HEK293 (cell line): ENCODE measurements at regions not wholly inside any gene's neighbourhood (a gene's known extent, or its start where the extent isn't known, plus 50 kb on each side); places are given as distances from the start of the nearest gene placed in this dataset.

Source experiments
- CTCF ChIA-PET: fragments of 350-600 bp; formaldehyde crosslinking; extraction: SDS; loops from one replicate; lab custom pipeline; 2021; ENCODE audit warnings: antibody characterized with exemption; lab: Yijun Ruan, JAX
- POLR2A ChIA-PET: fragments of 300-600 bp; formaldehyde crosslinking; extraction: SDS; loops from one replicate; lab custom pipeline; 2020; ENCODE audit warnings: antibody characterized with exemption, inconsistent platforms; lab: Yijun Ruan, JAX
- H3K27ac ChIP-seq: fragments of 200-500 bp; sonication (Bioruptor generic); 2 replicates; pipeline ENCODE4 v1.5.1; 2014; ENCODE audit warnings: low read depth, low read length, control low read depth, inconsistent platforms; ENCODE audit errors: extremely low read depth
- H3K36me3 ChIP-seq, 2 experiments: fragments of 200-500 bp in 1 of 2; sonication (Bioruptor generic) in 1 of 2; 1 replicate in 1 of 2; 2 replicates in 1 of 2; pipeline ENCODE4 v1.5.1; 2014 to 2017; ENCODE audit warnings: inconsistent platforms in 2 of 2, low read length in 2 of 2; ENCODE audit not compliant: control insufficient read depth in 2 of 2, insufficient read depth in 1 of 2
- H3K4me1 ChIP-seq: fragments of 200-500 bp; sonication (Bioruptor generic); 2 replicates; pipeline ENCODE4 v1.5.1; 2014; ENCODE audit warnings: mild to moderate bottlenecking, low read length, inconsistent platforms; ENCODE audit not compliant: control insufficient read depth, insufficient read depth
- H3K4me3 ChIP-seq: 2 replicates; pipeline ENCODE4 v1.5.1; 2011; ENCODE audit warnings: low read depth, mild to moderate bottlenecking, control low read depth, low read length, moderate library complexity
- H3K9me3 ChIP-seq: fragments of 200-500 bp; sonication (Bioruptor generic); 2 replicates; pipeline ENCODE4 v1.5.1; 2014; ENCODE audit warnings: low read depth, low read length, inconsistent platforms; ENCODE audit not compliant: control insufficient read depth, insufficient read depth
- GLI2 ChIP-seq: fragments of 450-650 bp; formaldehyde crosslinking; IDR thresholded peaks from 2 replicates; pipeline ENCODE4; 2017; ENCODE audit warnings: missing biosample characterization, missing genetic modification characterization, low read depth, borderline replicate concordance
- KLF8 ChIP-seq: fragments of 450-650 bp; formaldehyde crosslinking; IDR thresholded peaks from 2 replicates; pipeline ENCODE4 v1.5.1; 2016; ENCODE audit warnings: missing biosample characterization, missing genetic modification characterization
- MYNN ChIP-seq: fragments of 450-650 bp; formaldehyde crosslinking; IDR thresholded peaks from 2 replicates; pipeline ENCODE4 v1.5.1; 2016; ENCODE audit warnings: missing biosample characterization, missing genetic modification characterization, borderline replicate concordance
- SCRT1 ChIP-seq: fragments of 450-650 bp; formaldehyde crosslinking; IDR thresholded peaks from 2 replicates; pipeline ENCODE4 v1.5.1; 2016; ENCODE audit warnings: missing biosample characterization, missing genetic modification characterization, borderline replicate concordance
- SP2 ChIP-seq: fragments of 450-650 bp; formaldehyde crosslinking; IDR thresholded peaks from 2 replicates; pipeline ENCODE4 v1.5.1; 2016; ENCODE audit warnings: missing biosample characterization, missing genetic modification characterization
- ZFP41 ChIP-seq: fragments of 450-650 bp; formaldehyde crosslinking; IDR thresholded peaks from 2 replicates; pipeline ENCODE4 v1.5.1; 2016; ENCODE audit warnings: missing biosample characterization, missing genetic modification characterization, borderline replicate concordance
- ZNF138 ChIP-seq: fragments of 450-650 bp; formaldehyde crosslinking; IDR thresholded peaks from 2 replicates; pipeline ENCODE4 v1.5.1; 2016; ENCODE audit warnings: missing biosample characterization, missing genetic modification characterization, borderline replicate concordance
- ZNF2 ChIP-seq: fragments of 450-650 bp; formaldehyde crosslinking; IDR thresholded peaks from 2 replicates; pipeline ENCODE4 v1.5.1; 2016; ENCODE audit warnings: missing biosample characterization, missing genetic modification characterization
- ZNF292 ChIP-seq: fragments of 450-650 bp; formaldehyde crosslinking; IDR thresholded peaks from 2 replicates; pipeline ENCODE4 v1.5.1; 2016; ENCODE audit warnings: low read depth, missing biosample characterization, missing genetic modification characterization, borderline replicate concordance
- ZNF350 ChIP-seq: fragments of 450-650 bp; formaldehyde crosslinking; IDR thresholded peaks from 2 replicates; pipeline ENCODE4 v1.5.0; 2017; ENCODE audit warnings: missing biosample characterization, mild to moderate bottlenecking, missing genetic modification characterization
- ZNF48 ChIP-seq: fragments of 450-650 bp; formaldehyde crosslinking; IDR thresholded peaks from 2 replicates; pipeline ENCODE4 v1.5.1; 2016; ENCODE audit warnings: missing biosample characterization, missing genetic modification characterization
- ZNF521 ChIP-seq: fragments of 450-650 bp; formaldehyde crosslinking; IDR thresholded peaks from 2 replicates; pipeline ENCODE4 v1.5.1; 2017; ENCODE audit warnings: missing biosample characterization, mild to moderate bottlenecking, missing genetic modification characterization
- ZNF600 ChIP-seq: fragments of 450-650 bp; formaldehyde crosslinking; IDR thresholded peaks from 2 replicates; pipeline ENCODE4 v1.5.1; 2016; ENCODE audit warnings: missing biosample characterization, missing genetic modification characterization
- ZNF658 ChIP-seq: fragments of 450-650 bp; formaldehyde crosslinking; IDR thresholded peaks from 2 replicates; pipeline ENCODE4; 2016; ENCODE audit warnings: missing biosample characterization, missing genetic modification characterization
- ZNF670 ChIP-seq: fragments of 450-650 bp; formaldehyde crosslinking; IDR thresholded peaks from 2 replicates; pipeline ENCODE4 v1.5.1; 2016; ENCODE audit warnings: missing biosample characterization, missing genetic modification characterization, low read depth
- ZNF777 ChIP-seq: fragments of 450-650 bp; formaldehyde crosslinking; IDR thresholded peaks from 2 replicates; pipeline ENCODE4 v1.5.1; 2017; ENCODE audit warnings: missing biosample characterization, missing genetic modification characterization, borderline replicate concordance
- ZNF843 ChIP-seq: fragments of 450-650 bp; formaldehyde crosslinking; IDR thresholded peaks from 2 replicates; pipeline ENCODE4 v1.5.1; 2016; ENCODE audit warnings: missing biosample characterization, missing genetic modification characterization
- ZXDB ChIP-seq: fragments of 450-650 bp; formaldehyde crosslinking; IDR thresholded peaks from 2 replicates; pipeline ENCODE4 v1.5.1; 2016; ENCODE audit warnings: missing biosample characterization, missing genetic modification characterization
- TF ChIP-seq, protein P1 (sequence below): fragments of 450-650 bp; formaldehyde crosslinking; IDR thresholded peaks from 2 replicates; pipeline ENCODE4 v1.5.1; 2017; ENCODE audit warnings: missing biosample characterization, missing genetic modification characterization

DNA sequence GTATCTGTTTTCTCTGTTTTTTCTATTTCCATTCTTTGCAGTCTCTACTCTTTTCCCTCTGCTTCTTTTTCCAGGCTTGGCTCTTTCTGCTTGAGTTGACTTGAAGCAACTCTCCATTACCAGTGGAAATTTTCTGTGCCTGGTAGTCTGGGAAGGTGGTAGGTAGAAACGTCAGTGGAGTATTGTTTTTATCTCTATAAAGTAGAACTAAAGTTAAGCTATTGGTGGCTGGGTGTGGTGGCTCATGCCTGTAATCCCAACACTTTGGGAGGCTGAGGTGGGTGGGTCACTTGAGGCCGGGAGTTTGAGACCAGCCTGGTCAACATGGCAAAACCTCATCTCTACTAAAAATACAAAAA, 438.1 kb upstream of the AR start:
- Histone ChIP-seq H3K36me3 (no peaks in the 10 kb centered on the region), H3K9me3 (no peaks in the 10 kb centered on the region), H3K27ac (no peak overlapping the region), H3K4me3 (no peak overlapping the region), H3K4me1 (no peaks in the 10 kb centered on the region)
- POLR2A ChIA-PET, result no interaction called here
- TF ChIP-seq SCRT1 (tag by site-specific recombination) (no peak), ZNF2 (tag by site-specific recombination) (no peak), ZNF670 (tag by site-specific recombination) (no peak), ZNF48 (tag by site-specific recombination) (no peak), ZNF138 (tag by site-specific recombination) (no peak), ZNF521 (no peak), GLI2 (tag by site-specific recombination) (no peak), ZNF658 (tag by site-specific recombination) (no peak), MYNN (tag by site-specific recombination) (no peak), ZNF777 (no peak), ZNF600 (tag by site-specific recombination) (no peak)
- CTCF ChIA-PET, result no interaction called here

DNA sequence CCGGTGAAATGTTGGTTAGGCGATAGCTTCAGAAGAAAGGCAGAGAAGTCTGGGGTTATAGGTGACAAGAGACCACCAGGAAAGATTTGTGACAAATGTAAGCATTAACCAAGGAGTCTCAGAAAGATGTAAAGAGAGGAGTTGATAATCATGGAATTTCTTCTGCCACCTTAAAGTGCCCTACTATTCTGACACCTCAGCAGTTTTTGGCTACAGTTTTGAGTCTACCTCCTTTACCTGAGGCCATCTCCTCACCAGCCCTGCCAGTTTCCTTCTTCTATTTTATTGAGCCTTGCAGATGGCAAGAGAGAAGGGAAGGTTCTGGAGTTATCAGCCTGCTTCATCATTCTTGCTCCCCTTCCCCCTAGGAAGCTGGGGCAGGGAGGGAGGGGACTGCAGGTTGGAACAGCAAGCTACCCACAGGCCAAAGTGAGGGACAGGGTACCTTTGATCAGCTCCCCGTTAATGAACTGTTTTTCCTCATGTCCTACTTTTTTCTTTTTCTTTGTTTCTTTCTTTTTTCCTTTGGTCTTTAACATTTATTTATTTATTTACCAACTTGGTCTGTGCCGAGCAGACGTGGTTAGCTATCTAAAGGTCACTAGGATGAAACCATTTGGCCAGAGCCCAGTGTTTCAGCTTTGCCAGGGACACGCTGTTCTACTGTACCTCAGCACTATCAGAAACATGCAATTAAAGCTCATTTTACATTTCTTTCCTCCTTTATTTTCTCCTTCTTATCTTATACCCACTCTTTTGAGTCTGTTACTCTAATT, 438.7 kb upstream of the AR start:
- no peaks in the 10 kb centered on the region for H3K36me3 ChIP-seq
- H3K27ac ChIP-seq, result no peak overlapping the region
- no peaks in the 10 kb centered on the region for H3K9me3 ChIP-seq
- ChIA-PET POLR2A (no interaction called here), CTCF (no interaction called here)
- H3K4me3 ChIP-seq, result no peak overlapping the region
- H3K4me1 ChIP-seq, result no peaks in the 10 kb centered on the region
- TF ChIP-seq ZNF292 (tag by site-specific recombination), result no peak
- TF ChIP-seq ZNF350, result no peak
- TF ChIP-seq ZFP41 (tag by site-specific recombination), result no peak
- TF ChIP-seq KLF8 (tag by site-specific recombination), result no peak
- TF ChIP-seq, all 188 proteins: peak for 0

DNA sequence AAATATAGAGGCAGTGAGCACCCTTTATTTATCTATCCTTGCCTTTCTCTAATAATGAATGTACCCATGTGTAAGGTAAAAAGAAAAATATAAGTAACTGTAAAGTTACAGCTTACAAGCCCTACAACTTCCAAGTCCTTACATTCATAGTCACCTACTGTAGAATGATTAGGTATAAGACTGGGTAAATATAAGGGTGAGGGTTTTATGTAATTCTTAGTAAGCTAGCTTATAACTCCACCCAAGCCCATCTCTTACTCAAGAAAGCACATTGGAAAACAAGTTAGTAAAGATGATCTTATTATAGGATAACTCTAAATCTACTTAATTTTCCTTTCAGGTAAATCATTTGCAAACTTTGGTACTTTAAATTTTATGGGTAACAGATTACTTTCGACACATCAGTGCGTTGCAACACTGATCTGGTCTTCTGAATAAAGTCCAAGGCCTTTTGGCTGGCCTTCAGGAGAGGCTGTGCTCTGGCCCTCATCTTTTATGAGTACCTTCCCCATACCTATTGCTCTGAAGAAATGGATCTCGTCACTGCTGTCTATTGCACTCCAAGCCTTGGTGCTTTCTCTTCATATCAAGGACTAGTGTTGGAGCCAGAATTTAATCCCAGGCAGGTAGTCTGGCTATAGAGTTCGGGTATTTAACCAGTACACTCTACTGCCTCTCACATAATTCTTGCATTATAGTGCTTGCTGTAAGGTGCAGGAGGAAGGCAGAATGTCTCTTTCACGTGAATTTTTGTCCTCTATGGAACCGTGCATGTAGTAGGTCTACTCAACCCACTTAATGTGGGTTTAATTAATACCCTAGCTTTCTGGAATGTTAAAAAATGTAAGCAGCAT, 443.6 kb upstream of the AR start:
- Histone ChIP-seq H3K4me1 (no peaks in the 10 kb centered on the region), H3K4me3 (no peak overlapping the region), H3K36me3 (no peaks in the 10 kb centered on the region), H3K9me3 (no peaks in the 10 kb centered on the region), H3K27ac (no peak overlapping the region)
- no peak for TF ChIP-seq ZNF843 (tag by site-specific recombination)
- no peak for TF ChIP-seq ZXDB
- TF ChIP-seq, protein P1, sequence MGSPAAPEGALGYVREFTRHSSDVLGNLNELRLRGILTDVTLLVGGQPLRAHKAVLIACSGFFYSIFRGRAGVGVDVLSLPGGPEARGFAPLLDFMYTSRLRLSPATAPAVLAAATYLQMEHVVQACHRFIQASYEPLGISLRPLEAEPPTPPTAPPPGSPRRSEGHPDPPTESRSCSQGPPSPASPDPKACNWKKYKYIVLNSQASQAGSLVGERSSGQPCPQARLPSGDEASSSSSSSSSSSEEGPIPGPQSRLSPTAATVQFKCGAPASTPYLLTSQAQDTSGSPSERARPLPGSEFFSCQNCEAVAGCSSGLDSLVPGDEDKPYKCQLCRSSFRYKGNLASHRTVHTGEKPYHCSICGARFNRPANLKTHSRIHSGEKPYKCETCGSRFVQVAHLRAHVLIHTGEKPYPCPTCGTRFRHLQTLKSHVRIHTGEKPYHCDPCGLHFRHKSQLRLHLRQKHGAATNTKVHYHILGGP (tag by site-specific recombination), result no peak
- no peak for TF ChIP-seq SP2 (tag by site-specific recombination)
- no peak for TF ChIP-seq SCRT1 (tag by site-specific recombination)
- ChIA-PET CTCF (interaction anchor here (0.6 kb wide), 1 partner anchor 116 kb away, joined by 3 read pairs; no protein-coding TSS in a partner anchor), POLR2A (no interaction called here)
